Naive thymus-derived CD4-positive, alpha-beta T cell (primary cell): ENCODE measurements at regions not wholly inside any gene's neighbourhood (a gene's known extent, or its start where the extent isn't known, plus 50 kb on each side); places are given as distances from the start of the nearest gene placed in this dataset.

Source experiments
- ATAC-seq: fragments of 150-1000 bp; cut with Tn5 transposase; 2 replicates; pipeline ENCODE4 v1.10.0; 2021; ENCODE audit warnings: mild to moderate bottlenecking, moderate library complexity
- CTCF ChIA-PET: fragments of 350-600 bp; sonication (Branson Sonifier 250); formaldehyde crosslinking; loops from one replicate; lab custom pipeline; 2021; ENCODE audit warnings: antibody characterized with exemption; lab: Charles Lee
- POLR2A ChIA-PET: fragments of 350-600 bp; sonication (Branson Sonifier 250); formaldehyde crosslinking; loops from one replicate; lab custom pipeline; 2021; ENCODE audit warnings: antibody characterized with exemption, inconsistent platforms; lab: Charles Lee
- DNase-seq, 9 donors: peaks; one replicate each; pipeline versions ENCODE4 v3.0.0 to v3.0.0-alpha.2; 2020 to 2022; ENCODE audit warnings: mixed read lengths in 1 of 9
- H3K27ac ChIP-seq: one replicate; pipeline ENCODE4 v1.7.0; 2013; ENCODE audit warnings: mild to moderate bottlenecking, low read depth, low read length, moderate library complexity
- H3K27me3 ChIP-seq, 2 donors: one replicate each; pipeline ENCODE4 v1.7.0; 2013; ENCODE audit warnings: low read length in 2 of 2, mild to moderate bottlenecking in 2 of 2, moderate library complexity in 2 of 2; ENCODE audit not compliant: control insufficient read depth in 2 of 2, insufficient read depth in 2 of 2
- H3K36me3 ChIP-seq, 3 experiments: 1 replicate in 2 of 3; 2 replicates in 1 of 3; pipeline ENCODE4 v1.7.0; 2013; ENCODE audit warnings: low read length in 3 of 3, mild to moderate bottlenecking in 3 of 3, moderate library complexity in 1 of 3; ENCODE audit not compliant: insufficient read depth in 3 of 3, control insufficient read depth in 2 of 3
- H3K4me1 ChIP-seq, 2 donors: one replicate each; pipeline ENCODE4 v1.7.0; 2013; ENCODE audit warnings: low read length in 2 of 2, mild to moderate bottlenecking in 2 of 2, moderate library complexity in 1 of 2; ENCODE audit not compliant: control insufficient read depth in 2 of 2, insufficient read depth in 2 of 2
- H3K4me3 ChIP-seq: 2 replicates; pipeline ENCODE4 v1.7.0; 2013; ENCODE audit warnings: mild to moderate bottlenecking, low read length
- H3K9me3 ChIP-seq, 3 experiments: 1 replicate in 2 of 3; 2 replicates in 1 of 3; pipeline ENCODE4 v1.7.0; 2013; ENCODE audit warnings: low read length in 3 of 3; ENCODE audit not compliant: control insufficient read depth in 2 of 3
- H3K27ac Mint-ChIP-seq, 9 donors: one replicate each; pipeline ENCODE4 v1.8.0; 2020 to 2022; ENCODE audit warnings: mixed read lengths in 9 of 9, mild to moderate bottlenecking in 8 of 9, moderate library complexity in 5 of 9, inconsistent platforms in 2 of 9
- H3K27me3 Mint-ChIP-seq, 5 donors: one replicate each; pipeline ENCODE4 v1.8.0; 2021 to 2022; ENCODE audit warnings: mixed read lengths in 5 of 5, mild to moderate bottlenecking in 1 of 5
- H3K36me3 Mint-ChIP-seq, 5 donors: one replicate each; pipeline ENCODE4 v1.8.0; 2020 to 2022; ENCODE audit warnings: mixed read lengths in 5 of 5, mild to moderate bottlenecking in 3 of 5, inconsistent platforms in 1 of 5
- H3K4me1 Mint-ChIP-seq, 7 donors: one replicate each; pipeline ENCODE4 v1.8.0; 2020 to 2022; ENCODE audit warnings: mixed read lengths in 7 of 7, mild to moderate bottlenecking in 3 of 7, inconsistent platforms in 1 of 7
- H3K4me3 Mint-ChIP-seq, 10 donors: one replicate each; pipeline ENCODE4 v1.8.0; 2020 to 2022; ENCODE audit warnings: mild to moderate bottlenecking in 10 of 10, mixed read lengths in 10 of 10, moderate library complexity in 6 of 10, inconsistent platforms in 2 of 10
- H3K9me3 Mint-ChIP-seq, 11 donors: one replicate each; pipeline ENCODE4 v1.8.0; 2020 to 2022; ENCODE audit warnings: mixed read lengths in 11 of 11, mild to moderate bottlenecking in 4 of 11, inconsistent platforms in 1 of 11, moderate library complexity in 1 of 11
- intact Hi-C, 2 donors: fragments of 100-400 bp; cut with micrococcal nuclease; formaldehyde crosslinking; loops; one replicate each; pipeline ENCODE4 v1.15.1; 2023

DNA sequence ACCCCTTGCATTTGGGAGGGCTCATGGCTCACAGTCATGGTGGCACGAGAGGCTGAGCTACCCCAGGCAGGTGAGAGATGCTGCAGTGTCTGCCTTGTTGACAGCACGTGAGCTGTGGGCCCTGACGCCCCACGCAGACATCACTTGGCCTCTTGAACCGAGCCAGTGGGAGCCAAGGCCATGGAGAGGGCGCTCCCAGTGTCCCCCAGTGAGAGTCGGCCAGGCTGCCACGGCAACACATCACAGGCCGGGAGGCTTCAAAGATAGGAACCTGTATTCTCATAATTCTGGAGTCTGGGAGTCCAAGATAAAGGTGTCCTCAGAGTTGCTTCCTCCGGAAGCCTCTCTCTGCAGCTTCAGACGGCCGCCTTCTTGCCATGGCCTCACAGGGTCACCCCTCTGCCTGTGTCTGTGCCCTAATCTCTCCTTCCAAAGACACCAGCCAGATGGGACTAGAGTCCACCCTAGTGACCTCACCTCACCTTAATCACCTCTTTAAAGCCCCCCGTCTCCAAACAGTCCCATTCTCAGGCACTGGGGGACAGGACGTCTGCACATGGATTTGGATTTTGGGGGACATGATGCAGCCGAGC is 119.6 kb downstream of the KLF6 start:
- ATAC-seq (no peak), DNase-seq (no peak)
- peaks cover 0 to 2% (median 0%) of the 10 kb centered on the region in 5 donors for H3K36me3 Mint-ChIP-seq
- Histone ChIP-seq H3K27ac (no peak overlapping the region), H3K36me3 (no peaks in the 10 kb centered on the region), H3K4me1 (peaks cover 33% of the 10 kb centered on the region in 2 donors), H3K9me3 (no peaks in the 10 kb centered on the region), H3K27me3 (no peaks in the 10 kb centered on the region), H3K4me3 (no peak overlapping the region)
- intact Hi-C loops = loop anchor here (5.0 to 10.0 kb wide), 4 partner anchors 112 to 467 kb away; no protein-coding TSS in a partner anchor
- peaks cover 0 to 1% (median 0%) of the 10 kb centered on the region in 5 donors for H3K27me3 Mint-ChIP-seq
- ChIA-PET CTCF (no interaction called here), POLR2A (interaction anchor here (1.0 kb wide), 1 partner anchor 119 kb away, joined by 3 read pairs; no protein-coding TSS in a partner anchor)
- no peak overlapping the region for H3K4me3 Mint-ChIP-seq
- peaks cover 0 to 7% (median 0%) of the 10 kb centered on the region in 11 donors for H3K9me3 Mint-ChIP-seq
- H3K27ac Mint-ChIP-seq = no peak overlapping the region
- H3K4me1 Mint-ChIP-seq = peaks cover 31 to 52% (median 39%) of the 10 kb centered on the region in 7 donors

DNA sequence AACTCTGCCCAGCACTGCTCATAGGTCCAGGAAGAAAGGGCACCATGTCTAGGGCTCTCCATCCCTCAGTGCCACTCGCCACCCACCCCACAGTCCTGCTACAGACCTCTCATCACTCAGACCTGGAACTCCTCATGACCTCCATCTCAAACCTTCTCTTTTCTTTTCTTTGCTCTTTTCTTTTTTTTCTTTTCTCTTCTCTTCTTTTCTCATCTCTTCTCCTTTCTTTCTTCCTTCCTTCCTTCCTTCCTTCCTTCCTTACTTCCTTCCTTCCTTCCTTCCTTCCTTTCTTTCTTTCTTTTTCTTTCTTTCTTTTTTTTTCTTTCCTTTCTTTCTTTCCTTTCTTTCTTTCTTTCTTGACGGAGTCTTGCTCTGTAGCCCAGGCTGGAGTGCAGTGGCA is 122.2 kb downstream of the KLF6 start:
- intact Hi-C loops = loop anchor here in 1 of 2 donors (10.0 kb wide), 1 partner anchor 312 kb away; no protein-coding TSS in a partner anchor
- peaks cover 11 to 26% (median 16%) of the 10 kb centered on the region in 7 donors for H3K4me1 Mint-ChIP-seq
- CTCF ChIA-PET = no interaction called here

DNA sequence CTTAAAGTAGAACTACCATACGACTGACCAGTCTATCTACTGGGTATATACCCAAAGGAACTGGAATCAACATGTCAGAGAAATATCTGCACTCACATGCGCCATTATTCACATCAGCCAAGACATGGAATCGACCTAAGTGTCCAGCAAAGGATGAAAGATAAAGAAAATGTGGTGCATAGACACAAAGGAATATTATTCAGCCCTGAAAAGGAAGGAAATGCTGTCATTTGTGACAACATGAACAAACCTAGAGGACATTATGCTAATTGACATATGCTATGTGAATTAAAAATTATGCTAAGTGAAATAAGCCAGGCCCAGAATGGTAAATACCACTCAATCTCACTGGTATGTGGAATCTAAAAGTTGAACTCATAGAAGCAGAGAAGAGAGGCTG is 123.7 kb downstream of the KLF6 start:
- peak overlapping the region in 1 of 9 donors; percentile 64 for H3K27ac Mint-ChIP-seq
- peaks cover 3 to 7% of the 10 kb centered on the region in 2 donors for H3K4me1 ChIP-seq
- intact Hi-C loops = loop anchor here in 1 of 2 donors (10.0 kb wide), 1 partner anchor 314 kb away; no protein-coding TSS in a partner anchor
- ATAC-seq = no peak
- no peak overlapping the region for H3K4me3 ChIP-seq
- H3K9me3 Mint-ChIP-seq = peaks cover 0 to 7% (median 0%) of the 10 kb centered on the region in 11 donors
- ChIA-PET CTCF (interaction anchor here (0.8 kb wide), 1 partner anchor 384 kb away, joined by 3 read pairs; no protein-coding TSS in a partner anchor), POLR2A (no interaction called here)
- H3K27ac ChIP-seq = no peak overlapping the region
- H3K27me3 ChIP-seq = no peaks in the 10 kb centered on the region
- peaks cover 0 to 7% (median under 1%) of the 10 kb centered on the region in 5 donors for H3K27me3 Mint-ChIP-seq
- H3K36me3 Mint-ChIP-seq = peaks cover 0 to 4% (median 0%) of the 10 kb centered on the region in 5 donors
- DNase-seq = no peak
- no peaks in the 10 kb centered on the region for H3K36me3 ChIP-seq
- no peak overlapping the region for H3K4me3 Mint-ChIP-seq
- no peaks in the 10 kb centered on the region for H3K9me3 ChIP-seq
- peaks cover 0 to 11% (median 5%) of the 10 kb centered on the region in 7 donors for H3K4me1 Mint-ChIP-seq

More for the DNA sequence above, 122.2 kb downstream of the KLF6 start:
- peaks cover 0 to 4% (median 0%) of the 10 kb centered on the region in 5 donors for H3K27me3 Mint-ChIP-seq
- H3K4me3 Mint-ChIP-seq = no peak overlapping the region
- no peaks in the 10 kb centered on the region for H3K27me3 ChIP-seq
- peaks cover 0 to 4% (median 0%) of the 10 kb centered on the region in 5 donors for H3K36me3 Mint-ChIP-seq
- H3K27ac ChIP-seq = no peak overlapping the region
- H3K4me3 ChIP-seq = no peak overlapping the region
- peak overlapping the region in 1 of 9 donors; percentile 53 for H3K27ac Mint-ChIP-seq
- no peak for DNase-seq
- no peaks in the 10 kb centered on the region for H3K36me3 ChIP-seq
- POLR2A ChIA-PET = no interaction called here
- no peaks in the 10 kb centered on the region for H3K9me3 ChIP-seq
- ATAC-seq = no peak
- peaks cover 18 to 22% of the 10 kb centered on the region in 2 donors for H3K4me1 ChIP-seq
- peaks cover 0 to 7% (median 0%) of the 10 kb centered on the region in 11 donors for H3K9me3 Mint-ChIP-seq

DNA sequence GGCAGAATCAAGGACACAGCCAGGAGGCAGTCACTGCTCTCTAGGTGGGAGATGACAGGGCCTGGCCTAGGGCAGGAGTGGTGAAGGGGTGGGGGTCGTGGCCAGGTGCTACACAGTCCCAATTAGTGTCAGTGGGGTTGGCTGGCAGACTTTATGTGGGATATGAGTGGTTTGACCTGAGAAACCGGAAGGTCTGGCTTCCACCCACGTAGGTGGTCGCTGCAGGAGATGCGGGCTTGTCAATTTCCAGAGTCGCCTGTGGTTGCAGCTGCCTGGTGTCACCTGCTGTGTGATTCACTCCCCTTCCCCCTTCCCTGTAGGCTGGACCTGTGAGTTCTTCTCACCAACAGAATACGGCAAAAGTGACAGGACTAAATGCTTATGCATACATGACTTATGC is 124.3 kb downstream of the KLF6 start:
- H3K27ac Mint-ChIP-seq = no peak overlapping the region
- Histone ChIP-seq H3K4me3 (no peak overlapping the region), H3K27me3 (no peaks in the 10 kb centered on the region), H3K27ac (no peak overlapping the region), H3K36me3 (no peaks in the 10 kb centered on the region), H3K4me1 (peaks cover 0 to 2% of the 10 kb centered on the region in 2 donors), H3K9me3 (no peaks in the 10 kb centered on the region)
- intact Hi-C loops = loop anchor here in 1 of 2 donors (10.0 kb wide), 1 partner anchor 314 kb away; no protein-coding TSS in a partner anchor
- peaks cover 3 to 12% (median 5%) of the 10 kb centered on the region in 7 donors for H3K4me1 Mint-ChIP-seq
- peaks cover 3 to 12% (median 6%) of the 10 kb centered on the region in 5 donors for H3K27me3 Mint-ChIP-seq
- ATAC-seq (no peak), DNase-seq (no peak)
- ChIA-PET POLR2A (no interaction called here), CTCF (no interaction called here)
- no peak overlapping the region for H3K4me3 Mint-ChIP-seq
- peaks cover 0 to 4% (median 0%) of the 10 kb centered on the region in 5 donors for H3K36me3 Mint-ChIP-seq
- H3K9me3 Mint-ChIP-seq = peaks cover 0 to 7% (median 0%) of the 10 kb centered on the region in 11 donors

DNA sequence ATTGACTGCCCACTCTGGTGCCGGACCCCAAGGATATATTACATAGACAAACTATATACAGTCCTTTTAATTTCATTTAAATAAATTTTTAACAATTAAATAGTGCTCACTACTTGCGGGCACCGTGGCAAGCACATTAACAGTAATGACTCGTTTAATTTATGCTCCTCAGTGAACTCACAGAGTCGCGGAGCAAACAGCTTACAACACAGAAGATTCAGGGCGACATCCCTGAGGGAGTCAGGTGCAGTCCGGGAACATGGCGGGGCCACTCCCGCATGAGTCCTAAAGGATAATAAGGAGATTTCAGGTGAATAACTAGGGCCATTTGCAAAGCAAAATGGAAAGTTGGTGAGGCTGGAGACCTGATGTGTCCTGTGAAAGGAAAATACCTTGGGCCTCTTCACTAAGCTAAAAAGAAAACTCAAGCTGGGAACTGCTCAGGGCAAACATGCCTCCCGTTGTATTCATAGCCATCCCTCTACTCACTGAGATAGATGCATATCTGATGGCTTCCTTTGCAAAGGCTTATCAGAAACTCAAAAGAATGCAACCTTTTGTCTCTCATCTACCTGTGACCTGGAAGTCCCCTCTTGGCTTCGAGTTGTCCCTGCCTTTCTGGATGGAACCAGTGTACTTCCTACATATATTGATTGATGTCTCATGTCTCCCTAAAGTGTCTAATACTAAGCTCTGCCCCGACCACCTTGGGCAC is 125.6 kb downstream of the KLF6 start:
- H3K27ac ChIP-seq = no peak overlapping the region
- peaks cover 9 to 15% (median 14%) of the 10 kb centered on the region in 5 donors for H3K27me3 Mint-ChIP-seq
- H3K9me3 Mint-ChIP-seq = peaks cover 0 to 7% (median 0%) of the 10 kb centered on the region in 11 donors
- no peak overlapping the region for H3K4me3 ChIP-seq
- H3K36me3 Mint-ChIP-seq = peaks cover 0 to 7% (median 0%) of the 10 kb centered on the region in 5 donors
- intact Hi-C loops = no loop called here
- H3K27me3 ChIP-seq = no peaks in the 10 kb centered on the region
- DNase-seq (no peak), ATAC-seq (no peak)
- no peak overlapping the region for H3K27ac Mint-ChIP-seq
- no peaks in the 10 kb centered on the region for H3K4me1 ChIP-seq
- POLR2A ChIA-PET = interaction anchor here (0.6 to 0.8 kb wide), 2 partner anchors 9 to 150 kb away, joined by 3 to 4 read pairs; no protein-coding TSS in a partner anchor
- H3K4me1 Mint-ChIP-seq = peaks cover 13 to 26% (median 17%) of the 10 kb centered on the region in 7 donors
- H3K9me3 ChIP-seq = no peaks in the 10 kb centered on the region
- H3K36me3 ChIP-seq = no peaks in the 10 kb centered on the region
- H3K4me3 Mint-ChIP-seq = no peak overlapping the region
- CTCF ChIA-PET = no interaction called here

DNA sequence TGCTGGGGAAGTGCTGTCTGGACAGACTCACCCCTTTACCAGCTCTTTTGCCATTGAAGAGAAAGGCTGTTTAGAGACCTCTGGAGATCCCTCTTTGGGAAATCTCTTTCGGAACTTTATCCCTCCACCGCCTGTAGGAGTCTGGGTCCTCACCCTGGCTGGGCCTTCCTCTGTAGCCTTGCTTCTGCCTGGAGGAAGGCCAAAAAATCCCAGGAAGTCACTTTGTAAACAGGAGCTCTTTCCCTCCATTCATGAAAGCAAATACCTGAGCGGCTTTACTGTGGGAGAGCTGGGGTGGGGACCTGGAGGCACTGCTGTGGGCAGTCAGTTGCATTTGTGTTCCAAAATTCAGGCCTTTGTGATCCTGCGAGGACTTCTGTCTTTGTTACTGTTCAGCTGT is 126.2 kb downstream of the KLF6 start:
- Histone ChIP-seq H3K36me3 (no peaks in the 10 kb centered on the region), H3K27me3 (no peaks in the 10 kb centered on the region), H3K4me1 (no peaks in the 10 kb centered on the region), H3K4me3 (no peak overlapping the region), H3K9me3 (no peaks in the 10 kb centered on the region), H3K27ac (no peak overlapping the region)
- ATAC-seq (no peak), DNase-seq (no peak)
- H3K36me3 Mint-ChIP-seq = peaks cover 0 to 7% (median 0%) of the 10 kb centered on the region in 5 donors
- H3K27me3 Mint-ChIP-seq = peaks cover 9 to 16% (median 14%) of the 10 kb centered on the region in 5 donors
- no peak overlapping the region for H3K4me3 Mint-ChIP-seq
- intact Hi-C loops = no loop called here
- H3K4me1 Mint-ChIP-seq = peaks cover 13 to 26% (median 17%) of the 10 kb centered on the region in 7 donors
- ChIA-PET POLR2A (interaction anchor here (0.8 kb wide), 1 partner anchor 151 kb away, joined by 3 read pairs; no protein-coding TSS in a partner anchor), CTCF (no interaction called here)
- peaks cover 0 to 7% (median 0%) of the 10 kb centered on the region in 11 donors for H3K9me3 Mint-ChIP-seq
- H3K27ac Mint-ChIP-seq = no peak overlapping the region
